ENCODE measurements at regions not wholly inside any gene's neighbourhood (a gene's known extent, or its start where the extent isn't known, plus 50 kb on each side); places are given as distances from the start of the nearest gene placed in this dataset.
"Not testable (repeated sequence)": the region's sequence is repeated elsewhere in the genome, so short reads cannot be mapped to it uniquely, and the experiment has no call there.

GRCh38 chr20:52423536-52424140, 232.1 kb upstream of the ZFP64 start:
- FAIRE-seq; H3K79me2 ChIP-seq (ENCODE audit: insufficient read depth, low read length); in situ Hi-C loops (cut with HindIII; ENCODE audit: extremely low pct_ligation_motif_present, low pct_unique_long_range_greater_than_20kb); H4K20me1 ChIP-seq (ENCODE audit: insufficient read depth, low read length); H3K4me1 ChIP-seq (ENCODE audit: insufficient read depth, low read length); H3K27me3 ChIP-seq (ENCODE audit: control insufficient read depth in 1 of 2, insufficient read depth in 2 of 2, low read length in 2 of 2); ATAC-seq; H2AFZ ChIP-seq (ENCODE audit: low read length); H3K27ac ChIP-seq (ENCODE audit: extremely low read length, insufficient read depth, low read length); CTCF ChIA-PET (ENCODE audit: low intra/inter-chr PET ratio, low total read pairs); DNase-seq (ENCODE audit: low spot score); H3K4me3 ChIP-seq (replicated peaks in 1 of 3; ENCODE audit: insufficient read depth in 1 of 3, low read depth in 2 of 3, low read length in 3 of 3); POLR2A ChIA-PET; BruUV-seq (replicated peaks); intact Hi-C loops (cut with micrococcal nuclease; ENCODE audit: unreplicated experiment); H3K9ac ChIP-seq (ENCODE audit: insufficient read depth, low read depth, low read length); H3K4me2 ChIP-seq (ENCODE audit: low read depth, low read length); H3K36me3 ChIP-seq (replicated peaks in 1 of 2; ENCODE audit: control insufficient read depth in 1 of 2, insufficient read depth in 2 of 2, low read length in 2 of 2): not testable (repeated sequence)
- peaks cover 39% of the 10 kb centered on the region for H3K9me3 ChIP-seq (ENCODE audit: low read length)
- TF ChIP-seq HES4 (CRISPR knock-in tag; IDR thresholded peaks at IDR 0.05; ENCODE audit: borderline replicate concordance) = 0 out of 2 replicates have a peak, but pooled peaks have one; percentile 39
- WGBS (ENCODE audit: low lambda C conversion rate) = 43% methylated on average over 4 of the region's 4 CpGs

GRCh38 chr20:52422574-52423336, 231.2 kb upstream of the ZFP64 start:
- Histone ChIP-seq H3K9ac (ENCODE audit: insufficient read depth, low read depth, low read length) (no peak overlapping the region), H3K27me3 (ENCODE audit: control insufficient read depth in 1 of 2, insufficient read depth in 2 of 2, low read length in 2 of 2) (no peaks in the 10 kb centered on the region), H4K20me1 (ENCODE audit: insufficient read depth, low read length) (no peaks in the 10 kb centered on the region), H3K9me3 (ENCODE audit: low read length) (peaks cover 40% of the 10 kb centered on the region), H3K4me3 (replicated peaks in 1 of 3; ENCODE audit: insufficient read depth in 1 of 3, low read depth in 2 of 3, low read length in 3 of 3) (no peak overlapping the region), H3K4me1 (ENCODE audit: insufficient read depth, low read length) (no peaks in the 10 kb centered on the region), H3K36me3 (replicated peaks in 1 of 2; ENCODE audit: control insufficient read depth in 1 of 2, insufficient read depth in 2 of 2, low read length in 2 of 2) (no peaks in the 10 kb centered on the region), H3K4me2 (ENCODE audit: low read depth, low read length) (no peak overlapping the region), H2AFZ (ENCODE audit: low read length) (no peak overlapping the region), H3K79me2 (ENCODE audit: insufficient read depth, low read length) (no peaks in the 10 kb centered on the region), H3K27ac (ENCODE audit: extremely low read length, insufficient read depth, low read length) (no peak overlapping the region)
- ChIA-PET CTCF (ENCODE audit: low intra/inter-chr PET ratio, low total read pairs) (no interaction called here), POLR2A (no interaction called here)
- FAIRE-seq (peak; percentile 79), DNase-seq (ENCODE audit: low spot score) (no peak), ATAC-seq (peak; percentile 33; the same call in 2 of the 3 replicates)
- 36% methylated on average over 6 of the region's 6 CpGs for WGBS (ENCODE audit: low lambda C conversion rate)
- BruUV-seq (replicated peaks) = no TSS peak
- intact Hi-C loops (cut with micrococcal nuclease; ENCODE audit: unreplicated experiment) = no loop called here
- in situ Hi-C loops (cut with HindIII; ENCODE audit: extremely low pct_ligation_motif_present, low pct_unique_long_range_greater_than_20kb) = no loop called here
- no peak for TF ChIP-seq TCF7L2 (IDR thresholded peaks at IDR 0.05; ENCODE audit: low read depth, low read length)
- 0 out of 2 replicates have a peak, but pooled peaks have one; percentile 24 for TF ChIP-seq RCOR2 (CRISPR knock-in tag; IDR thresholded peaks at IDR 0.05)
- TF ChIP-seq ZBTB20 (CRISPR knock-in tag; IDR thresholded peaks at IDR 0.05; ENCODE audit: borderline replicate concordance, low read depth) = peak; percentile 41; the same call in 1 of the 2 replicates
- TF ChIP-seq ZNF784 (CRISPR knock-in tag; IDR thresholded peaks at IDR 0.05; ENCODE audit: borderline replicate concordance) = no peak
- no peak for TF ChIP-seq SIN3B (IDR thresholded peaks at IDR 0.05; ENCODE audit: low read length)
- no peak for TF ChIP-seq SNAI1 (CRISPR knock-in tag; IDR thresholded peaks at IDR 0.05; ENCODE audit: borderline replicate concordance)
- TF ChIP-seq ZMYM3 (CRISPR knock-in tag; IDR thresholded peaks at IDR 0.05) = peak; percentile 76; the same call in 1 of the 2 replicates
- no peak for TF ChIP-seq FOXP1 (IDR thresholded peaks at IDR 0.05)
- peak; percentile 13; the same call in 1 of the 2 replicates for TF ChIP-seq FOXP1 (CRISPR knock-in tag; IDR thresholded peaks at IDR 0.05)
- TF ChIP-seq ZFP37 (CRISPR knock-in tag; IDR thresholded peaks at IDR 0.05; ENCODE audit: borderline replicate concordance) = no peak
- no peak for TF ChIP-seq TRIM24 (CRISPR knock-in tag; IDR thresholded peaks at IDR 0.05)
- no peak for TF ChIP-seq ZNF557 (CRISPR knock-in tag; IDR thresholded peaks at IDR 0.05)
- 0 out of 2 replicates have a peak, but pooled peaks have one; percentile 29 for TF ChIP-seq RARA (CRISPR knock-in tag; IDR thresholded peaks at IDR 0.05)
- TF ChIP-seq RAD21 (CRISPR knock-in tag; IDR thresholded peaks at IDR 0.05) = no peak
- no peak for TF ChIP-seq USF2 (IDR thresholded peaks at IDR 0.05; ENCODE audit: low read depth, low read length)
- peak; percentile 35; the same call in 1 of the 2 replicates for TF ChIP-seq USF2 (CRISPR knock-in tag; IDR thresholded peaks at IDR 0.05; ENCODE audit: borderline replicate concordance)
